HepG2 (cell line): ENCODE measurements at regions not wholly inside any gene's neighbourhood (a gene's known extent, or its start where the extent isn't known, plus 50 kb on each side); places are given as distances from the start of the nearest gene placed in this dataset.

Experiments
- ATAC-seq: fragments of 200-7000 bp; cut with Tn5 transposase; 3 replicates; pipeline ENCODE4 v1.9.1; 2020; ENCODE audit warnings: mild to moderate bottlenecking, moderate library complexity
- BruUV-seq: library from RNA; stranded (reverse); fragments of 400-500 nt; replicated peaks from 2 replicates; lab custom pipeline; 2021; lab: Mats Ljungman, UMichigan
- CTCF ChIA-PET: fragments of 300-600 bp; formaldehyde crosslinking; extraction: SDS; loops from one replicate; lab custom pipeline; 2021; ENCODE audit warnings: low total read pairs, inconsistent platforms, low intra/inter-chr PET ratio; lab: Yijun Ruan, JAX
- POLR2A ChIA-PET: fragments of 350-600 bp; sonication (Branson Sonifier 250); formaldehyde crosslinking; loops from one replicate; lab custom pipeline; 2020; ENCODE audit warnings: antibody characterized with exemption, inconsistent platforms; lab: Yijun Ruan, JAX
- DNase-seq: peaks from one replicate; pipeline ENCODE4 v3.0.0-alpha.2; 2015; ENCODE audit warnings: low spot score
- FAIRE-seq: peaks from 3 replicates; lab custom pipeline; 2011; peaks lifted over from hg19 to GRCh38; lab: Jason Lieb, UNC
- H2AFZ ChIP-seq: one replicate; pipeline ENCODE4 v1.6.1; 2011; ENCODE audit warnings: low read length, inconsistent platforms
- H3K27ac ChIP-seq: fragments of 300-600 bp; 3 replicates; pipeline ENCODE4 v1.8.0; 2011; ENCODE audit warnings: mixed run types, mild to moderate bottlenecking, mixed read lengths, low read length, inconsistent platforms; ENCODE audit not compliant: insufficient read depth; ENCODE audit errors: extremely low read length
- H3K27me3 ChIP-seq, 2 experiments: fragments of 200-600 bp in 1 of 2; 2 replicates in 1 of 2; 3 replicates in 1 of 2; pipeline versions ENCODE4 v1.6.0 to v1.8.0; 2011; ENCODE audit warnings: low read length in 2 of 2, mild to moderate bottlenecking in 2 of 2, moderate library complexity in 2 of 2, inconsistent platforms in 1 of 2; ENCODE audit not compliant: insufficient read depth in 2 of 2, control insufficient read depth in 1 of 2
- H3K36me3 ChIP-seq, 2 experiments: fragments of 200-600 bp in 1 of 2; replicated peaks in 1 of 2; 2 replicates in 1 of 2; 3 replicates in 1 of 2; pipeline versions ENCODE4 v1.5.1 to v1.8.0; 2011; ENCODE audit warnings: low read length in 2 of 2, inconsistent platforms in 1 of 2; ENCODE audit not compliant: insufficient read depth in 2 of 2, control insufficient read depth in 1 of 2
- H3K4me1 ChIP-seq: 2 replicates; pipeline ENCODE4 v1.5.1; 2012; ENCODE audit warnings: low read length, inconsistent platforms; ENCODE audit not compliant: insufficient read depth
- H3K4me2 ChIP-seq: 2 replicates; pipeline ENCODE4 v1.6.0; 2011; ENCODE audit warnings: low read depth, low read length, inconsistent platforms
- H3K4me3 ChIP-seq, 3 experiments: fragments of 200-600 bp in 1 of 3; sonication (generic), shearing (Covaris generic) in 1 of 3; replicated peaks in 1 of 3; 2 replicates each; pipeline ENCODE4 v1.5.1; 2011 to 2016; ENCODE audit warnings: low read length in 3 of 3, inconsistent platforms in 2 of 3, low read depth in 2 of 3, mild to moderate bottlenecking in 2 of 3, control low read depth in 1 of 3, mixed read lengths in 1 of 3; ENCODE audit not compliant: insufficient read depth in 1 of 3
- H3K79me2 ChIP-seq: one replicate; pipeline ENCODE4 v1.6.1; 2011; ENCODE audit warnings: low read length, inconsistent platforms; ENCODE audit not compliant: insufficient read depth
- H3K9ac ChIP-seq: 2 replicates; pipeline ENCODE4 v1.6.0; 2011; ENCODE audit warnings: mild to moderate bottlenecking, low read depth, low read length, inconsistent platforms; ENCODE audit not compliant: insufficient read depth
- H3K9me3 ChIP-seq: 2 replicates; pipeline ENCODE4 v1.5.1; 2012; ENCODE audit warnings: mild to moderate bottlenecking, low read length
- H4K20me1 ChIP-seq: 2 replicates; pipeline ENCODE4 v1.6.0; 2011; ENCODE audit warnings: inconsistent platforms, mild to moderate bottlenecking, low read length, moderate library complexity; ENCODE audit not compliant: insufficient read depth
- AGO2 ChIP-seq: fragments of 200-400 bp; formaldehyde crosslinking; optimal IDR thresholded peaks from 2 replicates; pipeline ENCODE3; 2017; ENCODE audit warnings: mild to moderate bottlenecking, low read depth, low read length, moderate library complexity
- GFI1 ChIP-seq: sonication (generic); formaldehyde crosslinking; IDR thresholded peaks from 2 replicates; pipeline ENCODE4 v1.5.0; 2020; ENCODE audit warnings: missing genetic modification reagents, mild to moderate bottlenecking, borderline replicate concordance
- HNRNPK ChIP-seq: fragments of 200-400 bp; formaldehyde crosslinking; IDR thresholded peaks from 2 replicates; pipeline ENCODE4 v1.6.1; 2018; ENCODE audit warnings: low read length, low read depth, moderate library complexity, mild to moderate bottlenecking; ENCODE audit not compliant: poor library complexity, severe bottlenecking
- MLLT10 ChIP-seq: sonication (generic); formaldehyde crosslinking; IDR thresholded peaks from 2 replicates; pipeline ENCODE4 v1.4.0; 2020; ENCODE audit warnings: missing genetic modification reagents
- MTF1 ChIP-seq: sonication (generic); formaldehyde crosslinking; IDR thresholded peaks from 2 replicates; pipeline ENCODE4 v1.5.0; 2020; ENCODE audit warnings: missing genetic modification reagents
- TBX2 ChIP-seq: sonication (generic); formaldehyde crosslinking; IDR thresholded peaks from 2 replicates; pipeline ENCODE4 v1.5.0; 2020; ENCODE audit warnings: missing genetic modification reagents, mild to moderate bottlenecking, borderline replicate concordance
- TCF12 ChIP-seq, 2 experiments: fragments of 450-650 bp in 1 of 2; sonication (generic) in 1 of 2; formaldehyde crosslinking in 1 of 2; IDR thresholded peaks; 2 replicates each; pipeline versions ENCODE4 v1.6.1 to v1.8.0; 2017 to 2022; ENCODE audit warnings: antibody characterized with exemption in 1 of 2, mild to moderate bottlenecking in 1 of 2, missing genetic modification reagents in 1 of 2, moderate library complexity in 1 of 2
- THYN1 ChIP-seq: sonication (generic); formaldehyde crosslinking; IDR thresholded peaks from 2 replicates; pipeline ENCODE4 v1.8.1; 2023; ENCODE audit warnings: low read depth, mild to moderate bottlenecking, moderate library complexity, missing genetic modification reagents, borderline replicate concordance
- ZBTB3 ChIP-seq: sonication (generic); formaldehyde crosslinking; IDR thresholded peaks from 2 replicates; pipeline ENCODE4 v1.4.0; 2020; ENCODE audit warnings: low read depth, mild to moderate bottlenecking, moderate library complexity, missing genetic modification reagents, borderline replicate concordance
- ZNF230 ChIP-seq: sonication (generic); formaldehyde crosslinking; IDR thresholded peaks from 2 replicates; pipeline ENCODE4 v1.4.0; 2020; ENCODE audit warnings: mild to moderate bottlenecking, missing genetic modification reagents
- ZNF564 ChIP-seq: sonication (generic); formaldehyde crosslinking; IDR thresholded peaks from 2 replicates; pipeline ENCODE4 v1.8.1; 2023; ENCODE audit warnings: mild to moderate bottlenecking, missing genetic modification reagents
- ZNF619 ChIP-seq: sonication (generic); formaldehyde crosslinking; IDR thresholded peaks from 2 replicates; pipeline ENCODE4 v1.4.0; 2020; ENCODE audit warnings: mild to moderate bottlenecking, missing genetic modification reagents
- WGBS: methylation state at CpG from one replicate; pipeline ENCODE4 v1.1.6; 2017; ENCODE audit warnings: low lambda C conversion rate; 5-methylcytosine and 5-hydroxymethylcytosine counted together
- in situ Hi-C: cut with HindIII; loops from 2 replicates; pipeline ENCODE4 v1.10.0; 2017; ENCODE audit warnings: low pct_unique_long_range_greater_than_20kb; ENCODE audit not compliant: extremely low pct_ligation_motif_present
- intact Hi-C: fragments of 100-400 bp; cut with micrococcal nuclease; formaldehyde crosslinking; loops from one replicate; pipeline ENCODE4 v1.10.0; 2022; ENCODE audit not compliant: unreplicated experiment
- TF ChIP-seq, protein P1 (sequence below): sonication (generic); formaldehyde crosslinking; IDR thresholded peaks from 2 replicates; pipeline ENCODE4 v1.8.1; 2022; ENCODE audit warnings: low read depth, mild to moderate bottlenecking, missing genetic modification reagents
- TF ChIP-seq, protein P2 (sequence below): sonication (generic); formaldehyde crosslinking; IDR thresholded peaks from 2 replicates; pipeline ENCODE4 v1.8.0; 2022; ENCODE audit warnings: low read depth, missing genetic modification reagents
- TF ChIP-seq, protein P3 (sequence below): sonication (generic); formaldehyde crosslinking; IDR thresholded peaks from 2 replicates; pipeline ENCODE4 v1.4.0; 2020; ENCODE audit warnings: mild to moderate bottlenecking, missing genetic modification reagents
- TF ChIP-seq, protein P4 (sequence below): sonication (generic); formaldehyde crosslinking; IDR thresholded peaks from 2 replicates; pipeline ENCODE4 v1.8.0; 2022; ENCODE audit warnings: mild to moderate bottlenecking, missing genetic modification reagents, borderline replicate concordance

DNA sequence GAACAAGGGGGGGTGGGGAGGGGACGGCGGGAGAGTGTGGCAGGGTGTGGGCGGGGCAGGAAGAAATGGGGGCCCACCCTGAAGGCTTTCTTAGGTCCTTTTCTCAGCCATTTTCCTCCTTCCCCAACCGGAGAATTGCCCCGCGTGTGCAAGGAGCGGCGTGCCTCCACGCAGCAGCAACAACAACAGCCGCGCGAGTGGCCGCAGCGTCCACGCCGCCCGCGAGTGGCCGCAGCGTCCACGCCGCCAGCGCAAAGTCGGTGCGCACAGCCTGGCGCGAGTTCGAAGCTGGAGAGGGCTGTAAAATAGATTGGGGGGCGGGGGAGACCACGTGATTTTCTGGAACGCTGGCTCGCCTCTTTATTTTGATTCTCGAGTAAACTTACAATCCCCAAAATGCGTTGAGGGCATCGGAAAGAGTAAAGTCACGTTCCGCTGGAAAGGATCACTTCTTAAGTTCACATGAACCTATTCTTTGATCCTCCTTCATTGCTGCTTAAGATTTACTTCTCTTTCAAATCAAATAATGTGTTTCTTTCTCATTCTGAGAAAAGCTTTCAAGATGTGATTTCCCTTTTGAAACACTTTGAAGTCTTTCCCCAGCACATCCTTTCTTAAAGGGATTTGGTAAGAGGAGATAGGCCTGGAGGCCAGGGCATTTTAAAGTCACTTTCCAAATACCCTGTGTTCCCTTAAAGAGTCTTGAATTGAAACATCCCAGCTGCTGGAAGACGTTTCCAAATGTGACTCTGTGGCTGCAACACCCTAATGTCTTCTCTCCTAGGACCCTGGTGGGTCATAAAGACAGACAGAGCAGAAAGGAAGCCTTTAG lies 66.7 kb upstream of the ZNF217 start:
- H3K4me1 ChIP-seq = peaks cover 55% of the 10 kb centered on the region
- intact Hi-C loops = loop anchor here (5.0 kb wide), 1 partner anchor 257 kb away; no protein-coding TSS in a partner anchor
- ChIA-PET POLR2A (interaction anchor here (1.3 to 3.6 kb wide), 6 partner anchors 15 to 66 kb away, joined by 4 to 37 read pairs (median 11); partner anchors contain the start of gene ZNF217), CTCF (no interaction called here)
- ATAC-seq (no peak), DNase-seq (no peak), FAIRE-seq (no peak)
- no peaks in the 10 kb centered on the region for H3K27me3 ChIP-seq
- H4K20me1 ChIP-seq = no peaks in the 10 kb centered on the region
- no peaks in the 10 kb centered on the region for H3K79me2 ChIP-seq
- in situ Hi-C loops = no loop called here
- peak overlapping the region; percentile 60 for H3K4me2 ChIP-seq
- H3K27ac ChIP-seq = peak overlapping the region; percentile 9
- 93% methylated on average over 38 of the region's 38 CpGs for WGBS
- no peaks in the 10 kb centered on the region for H3K9me3 ChIP-seq
- H3K36me3 ChIP-seq = no peaks in the 10 kb centered on the region
- peak overlapping the region; percentile 33 for H3K9ac ChIP-seq
- H3K4me3 ChIP-seq = peak overlapping the region in 2 of 3 experiments; percentile 6 to 7; a peak in 2 of 6 replicates
- no TSS peak for BruUV-seq
- H2AFZ ChIP-seq = peak overlapping the region; percentile 87
- TF ChIP-seq, protein P1, sequence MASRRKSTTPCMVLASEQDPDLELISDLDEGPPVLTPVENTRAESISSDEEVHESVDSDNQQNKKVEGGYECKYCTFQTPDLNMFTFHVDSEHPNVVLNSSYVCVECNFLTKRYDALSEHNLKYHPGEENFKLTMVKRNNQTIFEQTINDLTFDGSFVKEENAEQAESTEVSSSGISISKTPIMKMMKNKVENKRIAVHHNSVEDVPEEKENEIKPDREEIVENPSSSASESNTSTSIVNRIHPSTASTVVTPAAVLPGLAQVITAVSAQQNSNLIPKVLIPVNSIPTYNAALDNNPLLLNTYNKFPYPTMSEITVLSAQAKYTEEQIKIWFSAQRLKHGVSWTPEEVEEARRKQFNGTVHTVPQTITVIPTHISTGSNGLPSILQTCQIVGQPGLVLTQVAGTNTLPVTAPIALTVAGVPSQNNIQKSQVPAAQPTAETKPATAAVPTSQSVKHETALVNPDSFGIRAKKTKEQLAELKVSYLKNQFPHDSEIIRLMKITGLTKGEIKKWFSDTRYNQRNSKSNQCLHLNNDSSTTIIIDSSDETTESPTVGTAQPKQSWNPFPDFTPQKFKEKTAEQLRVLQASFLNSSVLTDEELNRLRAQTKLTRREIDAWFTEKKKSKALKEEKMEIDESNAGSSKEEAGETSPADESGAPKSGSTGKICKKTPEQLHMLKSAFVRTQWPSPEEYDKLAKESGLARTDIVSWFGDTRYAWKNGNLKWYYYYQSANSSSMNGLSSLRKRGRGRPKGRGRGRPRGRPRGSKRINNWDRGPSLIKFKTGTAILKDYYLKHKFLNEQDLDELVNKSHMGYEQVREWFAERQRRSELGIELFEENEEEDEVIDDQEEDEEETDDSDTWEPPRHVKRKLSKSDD = peak; percentile 57; the same call in 1 of the 2 replicates
- TF ChIP-seq, protein P2, sequence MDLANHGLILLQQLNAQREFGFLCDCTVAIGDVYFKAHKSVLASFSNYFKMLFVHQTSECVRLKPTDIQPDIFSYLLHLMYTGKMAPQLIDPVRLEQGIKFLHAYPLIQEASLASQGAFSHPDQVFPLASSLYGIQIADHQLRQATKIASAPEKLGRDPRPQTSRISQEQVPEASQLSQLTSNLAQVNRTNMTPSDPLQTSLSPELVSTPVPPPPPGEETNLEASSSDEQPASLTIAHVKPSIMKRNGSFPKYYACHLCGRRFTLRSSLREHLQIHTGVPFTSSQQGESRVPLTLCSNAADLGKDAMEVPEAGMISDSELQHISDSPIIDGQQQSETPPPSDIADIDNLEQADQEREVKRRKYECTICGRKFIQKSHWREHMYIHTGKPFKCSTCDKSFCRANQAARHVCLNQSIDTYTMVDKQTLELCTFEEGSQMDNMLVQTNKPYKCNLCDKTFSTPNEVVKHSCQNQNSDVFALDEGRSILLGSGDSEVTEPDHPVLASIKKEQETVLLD (CRISPR knock-in tag) = 0 out of 2 replicates have a peak, but pooled peaks have one; percentile 32
- peak; percentile 22; the same call in 1 of the 2 replicates for TF ChIP-seq GFI1 (CRISPR knock-in tag)
- TF ChIP-seq, protein P3, sequence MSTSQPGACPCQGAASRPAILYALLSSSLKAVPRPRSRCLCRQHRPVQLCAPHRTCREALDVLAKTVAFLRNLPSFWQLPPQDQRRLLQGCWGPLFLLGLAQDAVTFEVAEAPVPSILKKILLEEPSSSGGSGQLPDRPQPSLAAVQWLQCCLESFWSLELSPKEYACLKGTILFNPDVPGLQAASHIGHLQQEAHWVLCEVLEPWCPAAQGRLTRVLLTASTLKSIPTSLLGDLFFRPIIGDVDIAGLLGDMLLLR (CRISPR knock-in tag) = 0 out of 2 replicates have a peak, but pooled peaks have one; percentile 31
- TF ChIP-seq ZNF564 (CRISPR knock-in tag) = no peak
- TF ChIP-seq MTF1 (CRISPR knock-in tag) = no peak
- no peak for TF ChIP-seq ZBTB3 (CRISPR knock-in tag)
- peak; percentile 85 for TF ChIP-seq HNRNPK
- TF ChIP-seq AGO2 = peak; percentile 45
- no peak for TF ChIP-seq THYN1 (CRISPR knock-in tag)
- no peak for TF ChIP-seq ZNF619 (CRISPR knock-in tag)
- TF ChIP-seq ZNF230 (CRISPR knock-in tag) = no peak
- no peak for TF ChIP-seq MLLT10 (CRISPR knock-in tag)
- TF ChIP-seq, protein P4, sequence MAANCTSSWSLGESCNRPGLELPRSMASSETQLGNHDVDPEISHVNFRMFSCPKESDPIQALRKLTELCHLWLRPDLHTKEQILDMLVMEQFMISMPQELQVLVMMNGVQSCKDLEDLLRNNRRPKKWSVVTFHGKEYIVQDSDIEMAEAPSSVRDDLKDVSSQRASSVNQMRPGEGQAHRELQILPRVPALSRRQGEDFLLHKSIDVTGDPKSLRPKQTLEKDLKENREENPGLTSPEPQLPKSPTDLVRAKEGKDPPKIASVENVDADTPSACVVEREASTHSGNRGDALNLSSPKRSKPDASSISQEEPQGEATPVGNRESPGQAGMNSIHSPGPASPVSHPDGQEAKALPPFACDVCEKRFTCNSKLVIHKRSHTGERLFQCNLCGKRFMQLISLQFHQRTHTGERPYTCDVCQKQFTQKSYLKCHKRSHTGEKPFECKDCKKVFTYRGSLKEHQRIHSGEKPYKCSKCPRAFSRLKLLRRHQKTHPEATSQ (CRISPR knock-in tag) = no peak
- TF ChIP-seq TBX2 (CRISPR knock-in tag) = 0 out of 2 replicates have a peak, but pooled peaks have one; percentile 21
- no peak for TF ChIP-seq TCF12 (IDR thresholded peaks at IDR 0.05)
- no peak for TF ChIP-seq TCF12 (CRISPR knock-in tag; IDR thresholded peaks at IDR 0.05)
